Kidney (tissue), 13 donors: ENCODE measurements at regions not wholly inside any gene's neighbourhood (a gene's known extent, or its start where the extent isn't known, plus 50 kb on each side); places are given as distances from the start of the nearest gene placed in this dataset.

Experiments used
- DNase-seq, 5 donors: peaks; one replicate each; pipeline ENCODE4 v3.0.0-alpha.2; 2013 to 2020
- FAIRE-seq: peaks from 2 replicates; lab custom pipeline; 2012; peaks lifted over from hg19 to GRCh38; lab: Jason Lieb, UNC
- H3K27ac ChIP-seq, 2 donors: one replicate each; pipeline ENCODE4 v1.7.0; 2013; ENCODE audit warnings: low read depth in 2 of 2, low read length in 2 of 2, inconsistent platforms in 1 of 2
- H3K27me3 ChIP-seq: one replicate; pipeline ENCODE4 v1.7.1; 2013; ENCODE audit warnings: low read length, inconsistent platforms; ENCODE audit not compliant: control insufficient read depth, insufficient read depth
- H3K36me3 ChIP-seq, 3 donors: one replicate each; pipeline versions ENCODE4 v1.7.0 to v1.7.1; 2013; ENCODE audit warnings: low read length in 3 of 3, control low read depth in 1 of 3, inconsistent platforms in 1 of 3; ENCODE audit not compliant: insufficient read depth in 3 of 3, control insufficient read depth in 2 of 3
- H3K4me1 ChIP-seq, 3 donors: one replicate each; pipeline versions ENCODE4 v1.7.0 to v1.7.1; 2013; ENCODE audit warnings: low read length in 3 of 3, inconsistent platforms in 1 of 3, low read depth in 1 of 3; ENCODE audit not compliant: control insufficient read depth in 2 of 3, insufficient read depth in 2 of 3
- H3K4me3 ChIP-seq, 3 donors: one replicate each; pipeline versions ENCODE4 v1.7.0 to v1.8.1; 2013; ENCODE audit warnings: low read length in 3 of 3, control low read depth in 1 of 3, inconsistent platforms in 1 of 3
- H3K9ac ChIP-seq, 3 donors: one replicate each; pipeline versions ENCODE4 v1.7.0 to v1.7.1; 2013; ENCODE audit warnings: low read length in 3 of 3, control low read depth in 1 of 3, inconsistent platforms in 1 of 3
- H3K9me3 ChIP-seq, 3 donors: one replicate each; pipeline versions ENCODE4 v1.7.0 to v1.7.1; 2013; ENCODE audit warnings: low read length in 3 of 3, control low read depth in 1 of 3, inconsistent platforms in 1 of 3; ENCODE audit not compliant: control insufficient read depth in 2 of 3, insufficient read depth in 1 of 3
- intact Hi-C: fragments of 100-400 bp; cut with DNase I; formaldehyde crosslinking; loops from one replicate; pipeline ENCODE4 v1.11.1; 2022
- TF ChIP-seq, protein P1 (sequence below): IDR thresholded peaks from 3 replicates; pipeline ENCODE4 v1.5.1; 2012; ENCODE audit warnings: mild to moderate bottlenecking, moderate library complexity, borderline replicate concordance; ENCODE audit not compliant: insufficient read depth; ENCODE audit errors: extremely low read depth
- donor health status: control.
- donor health status: control.
- donor health status: control.
- donor health status: control.
- donor health status: control.
- donor health status: DM: yes; HTN: yes; CAD: no.
- donor health status: Normal renal cell carcinoma (clear cell type).

DNA sequence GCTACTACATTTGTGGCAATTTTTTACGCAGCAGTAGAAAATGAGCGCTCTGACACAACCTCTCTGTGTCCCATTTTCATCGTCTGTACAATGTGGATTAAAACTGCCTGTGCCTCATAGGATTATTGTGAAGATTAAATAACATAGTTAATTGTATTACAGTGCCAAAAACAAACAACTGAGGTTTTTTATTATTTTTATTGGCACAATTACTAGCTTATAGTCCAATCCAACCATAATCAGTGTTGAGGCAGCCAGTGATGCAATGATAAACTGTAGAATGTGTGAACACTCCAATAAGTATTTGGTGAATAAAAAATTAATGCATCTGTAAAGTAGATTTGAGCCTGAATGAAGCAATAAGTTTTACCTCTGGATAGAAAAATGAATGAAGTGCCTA lies 588.3 kb downstream of the DNAH5 start:
- Histone ChIP-seq H3K4me3 (no peak overlapping the region), H3K36me3 (no peaks in the 10 kb centered on the region), H3K9ac (no peak overlapping the region), H3K4me1 (no peaks in the 10 kb centered on the region), H3K27me3 (no peaks in the 10 kb centered on the region), H3K27ac (no peak overlapping the region), H3K9me3 (no peaks in the 10 kb centered on the region)
- intact Hi-C loops: no loop called here
- DNase-seq (no peak), FAIRE-seq (no peak)
- TF ChIP-seq, protein P1, sequence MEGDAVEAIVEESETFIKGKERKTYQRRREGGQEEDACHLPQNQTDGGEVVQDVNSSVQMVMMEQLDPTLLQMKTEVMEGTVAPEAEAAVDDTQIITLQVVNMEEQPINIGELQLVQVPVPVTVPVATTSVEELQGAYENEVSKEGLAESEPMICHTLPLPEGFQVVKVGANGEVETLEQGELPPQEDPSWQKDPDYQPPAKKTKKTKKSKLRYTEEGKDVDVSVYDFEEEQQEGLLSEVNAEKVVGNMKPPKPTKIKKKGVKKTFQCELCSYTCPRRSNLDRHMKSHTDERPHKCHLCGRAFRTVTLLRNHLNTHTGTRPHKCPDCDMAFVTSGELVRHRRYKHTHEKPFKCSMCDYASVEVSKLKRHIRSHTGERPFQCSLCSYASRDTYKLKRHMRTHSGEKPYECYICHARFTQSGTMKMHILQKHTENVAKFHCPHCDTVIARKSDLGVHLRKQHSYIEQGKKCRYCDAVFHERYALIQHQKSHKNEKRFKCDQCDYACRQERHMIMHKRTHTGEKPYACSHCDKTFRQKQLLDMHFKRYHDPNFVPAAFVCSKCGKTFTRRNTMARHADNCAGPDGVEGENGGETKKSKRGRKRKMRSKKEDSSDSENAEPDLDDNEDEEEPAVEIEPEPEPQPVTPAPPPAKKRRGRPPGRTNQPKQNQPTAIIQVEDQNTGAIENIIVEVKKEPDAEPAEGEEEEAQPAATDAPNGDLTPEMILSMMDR: no peak

DNA sequence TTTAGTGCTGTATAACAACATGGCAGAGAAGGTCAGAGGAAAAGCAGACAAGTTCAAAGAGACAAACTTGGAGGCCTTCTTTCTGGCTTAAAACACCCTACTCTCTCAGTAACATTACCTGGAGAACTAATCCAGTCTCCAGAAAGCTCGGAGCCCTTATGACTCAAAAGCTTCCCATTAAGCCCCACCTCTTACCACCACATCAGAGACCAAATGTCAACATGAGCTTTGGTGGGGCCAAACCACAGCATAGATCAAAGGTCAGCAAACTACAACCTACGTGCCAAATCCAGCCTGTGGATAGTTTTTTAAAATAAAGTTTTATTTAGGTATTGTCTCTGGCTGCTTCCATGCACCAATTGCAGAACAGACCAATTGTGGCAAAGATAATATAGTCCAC lies 589.9 kb downstream of the DNAH5 start:
- intact Hi-C loops: no loop called here
- no peaks in the 10 kb centered on the region for H3K36me3 ChIP-seq
- no peaks in the 10 kb centered on the region for H3K27me3 ChIP-seq
- DNase-seq: no peak
- TF ChIP-seq, protein P1: no peak
- no peak overlapping the region for H3K9ac ChIP-seq
- no peaks in the 10 kb centered on the region for H3K4me1 ChIP-seq
- no peak overlapping the region for H3K4me3 ChIP-seq
- H3K27ac ChIP-seq: no peak overlapping the region
- FAIRE-seq: no peak
- no peaks in the 10 kb centered on the region for H3K9me3 ChIP-seq

- intact Hi-C loops: no loop called here
- Histone ChIP-seq H3K4me3 (no peak overlapping the region), H3K9ac (no peak overlapping the region), H3K4me1 (no peaks in the 10 kb centered on the region), H3K9me3 (no peaks in the 10 kb centered on the region), H3K27me3 (no peaks in the 10 kb centered on the region), H3K27ac (no peak overlapping the region), H3K36me3 (no peaks in the 10 kb centered on the region)
- DNase-seq (no peak), FAIRE-seq (no peak)
- TF ChIP-seq, protein P1: no peak
These were observed 593.7 kb downstream of the DNAH5 start for GRCh38 chr5:13350767-13351166.

GRCh38 chr5:13348568-13348967 lies 595.9 kb downstream of the DNAH5 start:
- H3K9me3 ChIP-seq: no peaks in the 10 kb centered on the region
- no peak overlapping the region for H3K4me3 ChIP-seq
- intact Hi-C loops: no loop called here
- DNase-seq: no peak
- no peak overlapping the region for H3K9ac ChIP-seq
- H3K36me3 ChIP-seq: no peaks in the 10 kb centered on the region
- no peaks in the 10 kb centered on the region for H3K27me3 ChIP-seq
- no peaks in the 10 kb centered on the region for H3K4me1 ChIP-seq
- no peak overlapping the region for H3K27ac ChIP-seq
- TF ChIP-seq, protein P1: no peak
- FAIRE-seq: no peak
